Keratinocyte (primary cell): ENCODE measurements at regions not wholly inside any gene's neighbourhood (a gene's known extent, or its start where the extent isn't known, plus 50 kb on each side); places are given as distances from the start of the nearest gene placed in this dataset.

ENCODE experiments used
- EZH2 ChIP-seq: IDR thresholded peaks from one replicate; pipeline ENCODE4 v1.6.1; 2012; ENCODE audit warnings: inconsistent platforms, mild to moderate bottlenecking, low read length, moderate library complexity
- TF ChIP-seq, protein P1 (sequence below), 3 experiments: IDR thresholded peaks in 1 of 3; conservative IDR thresholded peaks in 1 of 3; optimal IDR thresholded peaks in 1 of 3; 2 replicates in 2 of 3; 3 replicates in 1 of 3; pipeline versions ENCODE3 to v1.5.1; 2011; ENCODE audit warnings: low read length in 3 of 3, mild to moderate bottlenecking in 3 of 3, moderate library complexity in 2 of 3, control low read depth in 1 of 3, inconsistent platforms in 1 of 3; ENCODE audit not compliant: insufficient read depth in 2 of 3; ENCODE audit errors: extremely low read depth in 1 of 3

DNA sequence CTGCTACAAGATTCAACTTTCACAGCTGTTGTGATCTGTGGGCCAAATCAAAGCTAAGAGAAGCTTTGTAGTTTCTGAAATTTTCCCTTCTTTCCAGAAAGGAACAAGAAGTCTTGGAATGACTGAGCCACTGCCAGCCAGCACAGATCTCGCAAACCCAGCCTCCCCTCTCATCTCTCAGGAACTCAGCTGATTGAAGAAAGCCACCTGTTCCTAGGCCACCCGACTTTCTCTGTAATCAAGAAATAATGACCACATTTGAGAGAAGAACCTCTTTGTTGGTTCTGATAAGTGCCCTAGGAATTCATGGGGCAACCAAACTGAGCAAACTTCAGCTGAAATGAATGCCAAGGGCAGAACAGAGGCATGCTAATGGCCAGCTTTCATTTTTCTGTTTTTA is 61.7 kb downstream of the HDGFL1 start:
- TF ChIP-seq, protein P1, sequence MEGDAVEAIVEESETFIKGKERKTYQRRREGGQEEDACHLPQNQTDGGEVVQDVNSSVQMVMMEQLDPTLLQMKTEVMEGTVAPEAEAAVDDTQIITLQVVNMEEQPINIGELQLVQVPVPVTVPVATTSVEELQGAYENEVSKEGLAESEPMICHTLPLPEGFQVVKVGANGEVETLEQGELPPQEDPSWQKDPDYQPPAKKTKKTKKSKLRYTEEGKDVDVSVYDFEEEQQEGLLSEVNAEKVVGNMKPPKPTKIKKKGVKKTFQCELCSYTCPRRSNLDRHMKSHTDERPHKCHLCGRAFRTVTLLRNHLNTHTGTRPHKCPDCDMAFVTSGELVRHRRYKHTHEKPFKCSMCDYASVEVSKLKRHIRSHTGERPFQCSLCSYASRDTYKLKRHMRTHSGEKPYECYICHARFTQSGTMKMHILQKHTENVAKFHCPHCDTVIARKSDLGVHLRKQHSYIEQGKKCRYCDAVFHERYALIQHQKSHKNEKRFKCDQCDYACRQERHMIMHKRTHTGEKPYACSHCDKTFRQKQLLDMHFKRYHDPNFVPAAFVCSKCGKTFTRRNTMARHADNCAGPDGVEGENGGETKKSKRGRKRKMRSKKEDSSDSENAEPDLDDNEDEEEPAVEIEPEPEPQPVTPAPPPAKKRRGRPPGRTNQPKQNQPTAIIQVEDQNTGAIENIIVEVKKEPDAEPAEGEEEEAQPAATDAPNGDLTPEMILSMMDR (optimal IDR thresholded peaks at IDR 0.05 in 1 of 3, IDR thresholded peaks at IDR 0.05 in 1 of 3, conservative IDR thresholded peaks at IDR 0.05 in 1 of 3; ENCODE audit: extremely low read depth in 1 of 3, insufficient read depth in 2 of 3, low read length in 3 of 3) = no peak
- TF ChIP-seq EZH2 = no peak
